Epidermal melanocyte (primary cell): ENCODE measurements at regions not wholly inside any gene's neighbourhood (a gene's known extent, or its start where the extent isn't known, plus 50 kb on each side); places are given as distances from the start of the nearest gene placed in this dataset.

Source experiments
- DNase-seq: peaks from one replicate; pipeline ENCODE4 v3.0.0; 2011; ENCODE audit warnings: low spot score; ENCODE audit not compliant: insufficient read length

DNA sequence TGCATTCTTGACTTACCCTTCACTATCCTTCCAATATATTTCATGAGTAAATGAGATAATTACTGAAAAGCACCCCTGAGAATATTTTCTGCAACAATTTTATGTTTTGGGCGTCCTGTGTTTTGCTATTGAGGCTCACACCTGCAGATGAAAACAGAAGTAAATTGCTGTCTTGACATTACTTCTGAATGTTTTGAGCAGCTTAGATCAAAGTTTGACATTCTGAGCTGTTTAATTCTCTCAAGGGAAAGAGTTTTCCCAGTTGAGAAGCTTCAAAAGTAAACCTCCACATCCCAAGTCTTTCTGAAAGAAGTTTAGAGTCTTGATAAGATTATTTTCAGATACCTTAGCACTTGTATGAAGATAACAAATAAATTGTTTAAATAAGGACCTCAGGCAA is 1667.2 kb upstream of the SLC10A2 start:
- DNase-seq: no peak

DNA sequence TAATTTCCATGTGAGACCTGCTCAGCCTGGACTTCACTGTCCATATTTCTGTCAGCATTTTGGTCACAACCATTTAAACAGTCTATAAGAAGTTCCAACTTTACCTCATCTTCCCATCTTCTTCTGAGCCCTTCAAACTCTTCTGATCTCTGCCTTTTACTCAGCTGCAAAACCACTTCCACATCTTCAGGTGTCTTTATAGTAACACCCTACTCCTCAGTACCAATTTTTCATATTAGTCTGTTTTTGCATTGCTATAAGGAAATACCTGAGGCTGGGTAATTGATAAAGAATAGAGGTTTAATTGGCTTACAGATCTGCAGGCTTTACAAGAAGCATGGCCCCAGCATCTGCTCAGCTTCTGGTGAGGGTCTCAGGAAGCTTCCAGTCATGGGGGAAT is 1648.9 kb upstream of the SLC10A2 start:
- DNase-seq: no peak

DNA sequence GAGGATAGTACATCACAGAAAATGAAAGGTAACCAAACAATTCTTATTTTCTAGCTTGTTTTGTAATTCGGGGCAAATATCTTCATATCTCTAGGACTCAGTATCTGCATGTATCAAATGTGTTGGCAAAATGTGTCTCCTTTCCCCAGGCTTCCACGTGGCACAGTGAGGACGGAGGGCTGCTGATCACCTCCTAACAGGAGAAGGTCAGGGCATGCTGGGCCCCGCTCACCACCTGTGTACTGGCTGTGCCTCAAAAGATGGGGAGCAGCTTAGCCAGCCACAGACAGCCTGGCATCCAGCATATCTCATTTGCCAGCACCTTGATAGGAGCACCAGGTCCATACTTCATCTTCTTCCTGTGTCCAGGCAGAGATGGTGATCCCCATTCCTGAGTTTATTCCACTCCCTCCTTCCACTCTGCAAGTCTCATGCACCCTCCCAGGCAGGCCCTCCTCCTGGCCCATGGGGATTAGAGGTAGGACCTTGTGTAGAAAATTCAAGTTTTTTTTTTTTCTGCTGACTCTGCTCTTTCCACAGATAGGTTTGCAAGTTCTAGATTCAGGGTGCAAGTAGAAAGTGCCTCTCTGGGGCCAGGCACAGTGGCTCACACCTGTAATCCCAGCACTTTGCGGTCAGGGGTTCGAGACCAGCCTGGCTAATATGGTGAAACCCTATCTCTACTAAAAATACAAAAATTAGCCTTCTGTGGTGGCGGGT is 1639.0 kb upstream of the SLC10A2 start:
- DNase-seq: no peak

DNA sequence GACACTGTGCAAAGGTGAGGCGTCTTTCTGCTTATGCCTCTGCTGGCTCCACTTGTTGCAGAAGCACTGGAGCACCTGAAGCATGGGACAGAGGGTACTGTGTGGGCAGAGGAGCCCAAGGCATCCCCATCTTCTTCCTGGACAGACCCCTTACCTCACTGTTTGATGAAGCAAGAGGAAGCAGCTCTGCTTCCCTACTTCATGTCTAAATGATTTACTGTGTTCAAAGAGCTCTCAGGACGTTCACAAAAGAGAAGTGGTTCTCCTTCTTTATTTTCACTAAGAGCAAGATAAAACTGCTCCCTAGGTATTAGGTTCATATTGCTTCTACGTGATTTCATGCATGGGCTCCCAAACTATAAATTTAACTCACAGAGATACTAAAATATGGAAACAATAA is 1635.4 kb upstream of the SLC10A2 start:
- no peak for DNase-seq

DNA sequence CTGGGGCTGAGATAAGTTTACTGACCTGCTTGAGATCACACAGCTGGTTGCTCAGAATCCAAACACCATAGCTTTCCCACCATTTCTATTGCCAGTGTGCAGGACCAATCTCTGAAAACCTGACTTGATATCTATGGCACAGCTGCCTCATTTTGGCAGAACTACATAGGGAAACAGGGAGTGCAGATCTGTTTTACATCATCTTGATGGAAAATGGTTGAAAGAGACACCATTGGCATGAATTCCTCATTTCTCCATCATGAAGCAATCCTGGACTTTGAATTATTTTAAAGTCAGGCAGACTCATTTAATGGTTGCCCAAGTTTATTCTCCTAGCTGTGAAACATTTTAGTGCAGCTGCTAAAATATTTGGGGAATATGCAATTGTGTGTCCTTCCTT is 1628.2 kb upstream of the SLC10A2 start:
- no peak for DNase-seq

DNA sequence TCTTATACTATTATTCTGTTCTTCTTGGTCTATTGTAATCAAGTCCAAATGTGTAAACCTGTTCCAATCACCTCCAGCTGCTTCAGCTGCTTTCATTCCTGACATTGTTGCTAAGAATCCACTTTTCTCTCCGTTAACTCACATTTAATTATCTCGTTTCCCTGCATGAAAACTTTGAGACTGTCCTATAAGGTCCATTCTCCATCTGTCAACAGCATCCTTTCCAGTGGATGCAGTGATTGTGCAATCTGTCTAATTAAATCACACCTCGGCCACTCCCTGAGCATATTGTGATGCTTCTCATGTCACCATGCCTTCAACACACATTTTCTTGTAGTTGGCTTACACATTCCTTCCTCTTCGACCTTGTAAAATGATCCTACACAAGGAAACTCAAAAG is 1626.9 kb upstream of the SLC10A2 start:
- no peak for DNase-seq

DNA sequence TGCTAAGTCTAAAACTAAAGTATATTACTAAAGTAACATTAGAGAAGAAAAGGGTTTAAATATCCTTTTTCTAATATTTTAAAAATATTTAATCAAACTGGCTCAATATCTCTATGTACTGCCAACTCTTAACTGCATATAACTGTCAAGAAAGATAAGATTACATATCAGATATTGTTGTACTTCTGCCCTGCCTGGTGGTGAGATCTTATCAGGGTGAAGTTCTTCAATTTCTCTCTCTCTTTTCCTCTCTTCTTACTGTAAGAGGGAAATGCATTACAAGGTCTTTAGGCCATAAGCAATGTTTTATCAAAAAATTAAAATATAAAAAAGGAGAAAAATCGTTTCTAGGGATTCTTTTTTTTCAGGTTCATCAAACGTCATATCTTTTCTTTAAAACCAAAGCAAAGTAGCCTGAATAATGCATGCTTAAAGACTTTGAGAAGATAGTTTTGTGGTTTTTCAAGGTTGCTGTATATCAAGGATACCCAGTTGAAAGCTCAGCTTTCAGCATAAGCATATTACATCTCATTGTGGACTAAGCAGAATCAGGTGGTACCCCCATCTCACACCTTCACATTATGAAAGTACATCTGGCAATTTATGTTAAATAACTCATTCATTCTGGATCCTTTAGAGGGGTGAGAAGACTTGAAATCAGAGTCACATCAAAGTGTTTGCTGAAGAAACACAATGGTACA is 1625.7 kb upstream of the SLC10A2 start:
- DNase-seq: no peak

DNA sequence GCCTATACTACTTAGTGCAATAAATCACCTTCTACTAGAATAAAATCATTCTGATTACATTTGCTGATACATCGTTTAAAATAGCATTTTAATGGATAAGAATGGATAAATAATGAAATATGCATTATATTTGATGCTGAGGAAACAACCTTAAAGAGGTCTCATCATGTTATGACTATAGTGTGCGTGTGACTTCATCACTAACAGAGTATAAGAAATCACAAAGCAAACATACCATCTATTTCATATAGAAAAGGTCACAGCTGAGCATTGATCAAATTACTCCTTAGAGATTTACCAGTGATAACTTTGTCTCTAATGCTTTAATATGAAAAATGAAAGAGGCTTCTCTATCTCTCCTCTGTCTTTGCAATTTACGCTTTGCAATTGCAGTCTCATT is 1620.3 kb upstream of the SLC10A2 start:
- no peak for DNase-seq

DNA sequence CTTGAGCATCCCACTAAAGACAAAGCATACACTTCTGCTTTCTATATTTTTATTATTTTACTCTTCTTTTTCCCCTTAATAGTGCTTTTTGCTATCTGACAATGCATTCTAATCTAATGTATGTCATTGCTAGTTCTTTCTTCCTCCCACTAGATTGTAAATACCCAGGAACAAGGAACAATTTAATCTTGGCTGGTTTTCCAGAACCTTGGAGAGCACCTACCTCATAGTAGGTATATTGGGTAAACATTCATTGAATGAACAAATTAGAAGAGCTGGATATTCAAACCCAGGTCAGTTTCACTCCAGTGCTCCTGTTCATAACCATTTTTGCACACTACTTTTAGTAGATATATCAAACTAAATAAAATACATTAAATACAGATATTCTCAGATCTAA is 1617.6 kb upstream of the SLC10A2 start:
- no peak for DNase-seq

DNA sequence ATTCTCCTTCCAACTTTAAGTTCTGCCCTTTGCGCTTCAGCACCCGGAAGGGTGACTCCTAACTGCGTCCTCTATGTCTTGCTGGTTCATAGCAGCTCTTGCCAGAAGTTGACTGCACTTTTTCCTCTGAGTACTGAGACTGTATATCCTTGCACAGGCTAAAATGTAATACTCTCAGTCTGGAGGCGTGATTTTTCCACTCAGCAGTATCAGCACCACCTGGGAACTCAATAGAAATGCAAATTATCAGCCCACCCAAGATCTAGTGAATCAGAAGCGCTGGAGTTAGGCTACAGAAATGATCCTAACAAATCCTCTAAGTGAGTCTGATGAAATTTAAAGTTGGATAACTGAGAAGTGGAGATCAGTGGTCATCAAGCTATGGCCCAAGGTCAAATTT is 1611.9 kb upstream of the SLC10A2 start:
- DNase-seq: no peak

DNA sequence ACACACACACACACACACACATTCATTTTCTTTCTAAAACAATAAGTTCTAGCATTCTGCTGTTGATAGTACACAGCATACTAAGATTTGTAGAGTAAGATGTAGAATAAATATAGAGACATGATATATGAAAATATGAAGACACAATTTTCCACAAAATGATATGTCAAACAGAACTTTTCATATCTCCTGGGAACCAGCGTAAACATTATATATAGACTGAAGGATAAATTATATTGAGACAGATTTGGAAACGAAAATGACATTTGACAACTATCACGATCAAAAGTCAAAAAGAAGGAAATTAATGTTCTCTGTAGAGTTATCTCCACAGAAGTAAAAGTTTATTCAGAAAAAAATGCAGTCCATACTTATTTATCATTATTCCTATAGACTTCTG is 1605.7 kb upstream of the SLC10A2 start:
- DNase-seq: no peak

DNA sequence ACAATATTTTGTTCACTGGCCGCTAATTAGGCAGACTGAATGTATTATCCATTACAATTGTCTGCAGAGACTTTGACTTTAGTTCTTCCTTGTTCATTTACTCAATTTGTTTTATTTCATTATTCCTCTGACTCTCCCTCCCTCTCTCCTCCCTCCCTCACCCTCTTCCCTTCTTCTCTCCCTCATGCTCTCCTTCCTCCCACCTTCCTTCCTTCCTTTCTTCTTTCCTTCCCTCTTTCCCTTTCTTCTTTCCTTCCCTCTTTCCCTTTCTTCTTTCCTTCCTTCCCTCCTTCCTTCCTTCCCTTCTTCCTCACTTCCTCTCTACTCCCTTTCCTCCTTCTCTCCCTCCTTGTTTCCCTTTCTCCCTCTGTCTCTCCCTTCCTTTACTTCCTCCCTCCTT is 1591.0 kb upstream of the SLC10A2 start:
- no peak for DNase-seq

DNA sequence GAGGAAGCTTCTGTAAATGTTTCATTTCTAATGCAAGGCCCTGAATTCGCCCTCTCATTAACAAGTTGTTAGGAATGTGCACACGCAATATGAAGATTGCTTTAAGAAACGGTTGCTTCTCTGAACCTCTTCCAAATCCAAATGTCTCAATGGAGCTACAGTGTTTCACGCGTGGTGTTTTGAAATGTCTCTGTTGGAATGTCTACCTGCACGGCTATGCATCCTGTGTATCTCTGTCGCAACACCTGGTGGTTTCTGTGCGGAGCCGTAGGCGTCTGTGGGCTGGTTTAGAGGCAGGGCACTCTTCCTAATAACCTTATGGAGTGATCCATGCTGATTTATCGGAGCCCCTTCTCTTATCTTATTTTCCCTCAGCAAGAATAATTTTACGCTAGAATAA is 1584.2 kb upstream of the SLC10A2 start:
- no peak for DNase-seq

DNA sequence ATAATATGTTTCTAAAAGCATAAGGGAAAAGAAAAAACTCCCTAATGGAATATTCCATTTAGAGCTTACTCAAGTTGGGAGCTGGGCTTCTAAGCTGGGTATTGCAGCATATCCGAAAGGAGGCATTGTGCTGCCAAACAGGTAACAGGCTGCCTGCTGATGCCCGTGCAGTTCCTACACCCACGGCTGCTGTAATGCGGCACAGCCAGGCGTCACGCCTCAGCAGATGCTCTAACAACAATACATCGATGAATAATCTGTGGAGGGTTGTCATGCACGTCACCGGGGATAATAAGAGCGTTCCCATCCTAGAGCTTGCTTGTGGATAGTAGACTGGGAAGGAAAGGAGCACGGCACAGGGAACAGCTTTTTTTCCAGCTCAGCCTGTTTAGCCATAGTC is 1582.1 kb upstream of the SLC10A2 start:
- no peak for DNase-seq

DNA sequence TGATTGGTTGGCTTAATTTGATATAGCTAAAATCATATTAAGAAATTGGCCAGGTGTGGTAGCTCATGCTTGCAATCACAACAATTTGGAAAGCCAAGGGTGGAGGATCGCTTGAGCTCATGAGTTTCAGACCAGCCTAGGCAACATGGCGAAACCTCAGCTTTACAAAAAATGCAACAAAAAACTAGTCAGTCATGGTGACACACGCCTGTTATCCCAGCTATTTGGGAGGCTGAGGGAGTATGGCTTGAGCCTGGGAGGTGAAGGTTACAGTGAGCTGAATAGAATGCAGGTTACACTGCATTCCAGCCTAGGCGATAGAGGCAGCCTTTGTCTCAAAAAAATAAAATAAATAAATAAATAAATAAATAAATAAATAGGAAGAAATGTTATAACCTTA is 1579.6 kb upstream of the SLC10A2 start:
- DNase-seq: no peak

DNA sequence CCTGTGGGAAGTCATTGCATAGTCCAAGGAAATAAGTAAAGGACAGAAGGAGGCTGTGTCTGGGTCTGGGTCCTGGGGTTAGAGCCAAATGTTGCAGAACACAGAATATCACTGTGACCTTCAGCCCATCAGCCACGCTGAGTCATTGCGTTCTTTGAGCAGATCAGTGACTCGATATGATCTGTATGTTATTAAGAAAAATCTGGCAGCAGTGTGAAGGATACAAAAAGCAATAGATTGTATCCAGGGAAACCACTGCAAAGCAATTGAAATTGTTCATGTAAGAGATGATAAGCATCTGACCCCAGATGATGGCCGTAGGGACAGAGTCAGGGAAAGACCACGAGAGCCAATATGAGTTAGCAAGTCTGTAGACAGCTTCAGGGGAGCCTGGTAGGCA is 1575.1 kb upstream of the SLC10A2 start:
- no peak for DNase-seq

DNA sequence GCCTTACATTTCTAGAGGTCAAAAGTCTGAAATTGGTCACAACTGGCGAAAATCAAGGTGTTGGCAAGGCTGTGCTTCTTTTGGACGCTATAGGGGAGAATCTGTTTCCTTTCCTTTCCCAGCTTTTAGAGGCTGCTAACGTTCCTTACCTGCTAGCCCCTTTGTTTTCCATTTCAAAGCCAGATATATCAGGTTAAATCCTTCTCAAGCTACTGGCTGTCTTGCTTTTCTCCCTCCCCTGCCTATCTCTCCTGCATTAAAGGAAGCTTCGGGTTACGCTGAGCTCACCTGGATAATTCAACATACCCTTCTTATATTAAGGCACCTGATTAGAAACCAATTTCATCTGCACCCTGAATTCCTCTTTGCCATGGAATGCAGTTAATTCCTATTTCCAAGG is 1569.7 kb upstream of the SLC10A2 start:
- DNase-seq: no peak

DNA sequence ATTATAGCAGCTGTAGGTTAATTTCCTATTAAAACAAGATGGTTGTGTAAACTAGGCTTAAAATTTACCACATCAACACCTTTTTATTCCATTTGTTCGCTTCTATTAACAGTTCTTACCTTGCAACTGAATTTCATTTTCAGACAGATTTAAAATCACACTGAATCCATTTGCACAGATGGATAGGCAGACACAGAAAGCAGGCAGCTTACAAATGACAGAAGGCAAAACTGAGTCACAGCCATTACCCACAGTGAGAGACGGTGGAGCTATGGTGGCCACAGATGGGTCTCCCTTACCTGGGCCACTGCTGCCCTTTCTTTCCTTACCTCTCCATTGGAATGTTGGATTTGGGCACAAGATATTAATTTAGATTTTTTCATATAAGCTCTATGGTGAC is 1567.8 kb upstream of the SLC10A2 start:
- DNase-seq: no peak

DNA sequence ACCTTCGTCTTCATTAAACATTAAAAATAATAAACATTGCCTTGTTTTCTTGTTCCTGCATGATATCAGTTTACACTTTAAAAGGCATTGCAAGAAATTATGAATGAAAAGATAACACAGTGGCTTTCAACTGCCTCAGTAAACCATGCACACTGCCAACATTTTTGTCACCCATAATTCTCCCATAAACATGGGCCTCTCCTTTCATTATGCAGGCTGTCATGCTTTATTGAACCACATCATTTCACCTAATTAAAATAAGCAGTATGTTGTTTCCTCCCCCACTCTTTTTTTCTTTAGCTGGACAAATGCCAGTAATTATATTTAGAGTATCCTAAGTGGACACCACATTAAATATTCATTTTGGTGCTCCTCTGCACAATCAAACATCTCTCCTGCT is 1566.5 kb upstream of the SLC10A2 start:
- DNase-seq: no peak

DNA sequence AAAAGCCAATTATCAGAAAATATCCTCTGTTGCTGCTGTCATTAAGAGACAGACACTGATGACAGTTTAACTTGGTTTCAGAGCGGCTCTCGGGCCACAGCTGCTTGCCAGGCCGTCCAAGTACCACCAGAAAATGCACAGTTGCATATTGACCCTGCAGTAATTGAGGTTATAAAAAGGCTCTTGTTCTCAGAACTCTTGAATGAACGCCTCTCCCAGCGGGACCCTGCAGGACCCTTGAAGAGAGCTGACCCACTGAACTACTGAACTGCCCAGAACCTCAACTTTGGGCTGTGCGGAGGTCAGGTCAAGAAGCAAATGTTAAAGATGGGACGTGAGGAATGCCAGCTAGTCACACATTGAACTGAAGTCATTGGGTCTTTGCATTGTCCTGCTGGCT is 1559.0 kb upstream of the SLC10A2 start:
- DNase-seq: no peak

DNA sequence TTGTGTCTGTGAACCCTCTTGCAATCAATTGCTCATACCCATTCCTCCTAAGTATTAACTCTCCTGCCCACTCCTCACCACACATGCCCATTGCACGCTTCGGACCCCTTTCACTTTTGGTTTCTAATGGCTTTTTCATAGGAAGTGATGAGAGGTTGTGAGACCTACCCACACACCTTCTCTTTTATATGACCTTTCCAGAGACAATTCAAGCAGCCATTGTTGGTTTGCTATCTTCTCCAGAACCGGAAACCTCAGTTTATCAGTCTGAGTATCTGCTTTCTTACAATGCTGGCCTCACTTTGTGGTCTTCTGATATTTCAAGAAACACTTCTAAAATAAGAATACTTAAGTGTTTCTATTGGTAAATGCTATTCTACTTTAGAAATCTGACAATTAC is 1550.8 kb upstream of the SLC10A2 start:
- no peak for DNase-seq

DNA sequence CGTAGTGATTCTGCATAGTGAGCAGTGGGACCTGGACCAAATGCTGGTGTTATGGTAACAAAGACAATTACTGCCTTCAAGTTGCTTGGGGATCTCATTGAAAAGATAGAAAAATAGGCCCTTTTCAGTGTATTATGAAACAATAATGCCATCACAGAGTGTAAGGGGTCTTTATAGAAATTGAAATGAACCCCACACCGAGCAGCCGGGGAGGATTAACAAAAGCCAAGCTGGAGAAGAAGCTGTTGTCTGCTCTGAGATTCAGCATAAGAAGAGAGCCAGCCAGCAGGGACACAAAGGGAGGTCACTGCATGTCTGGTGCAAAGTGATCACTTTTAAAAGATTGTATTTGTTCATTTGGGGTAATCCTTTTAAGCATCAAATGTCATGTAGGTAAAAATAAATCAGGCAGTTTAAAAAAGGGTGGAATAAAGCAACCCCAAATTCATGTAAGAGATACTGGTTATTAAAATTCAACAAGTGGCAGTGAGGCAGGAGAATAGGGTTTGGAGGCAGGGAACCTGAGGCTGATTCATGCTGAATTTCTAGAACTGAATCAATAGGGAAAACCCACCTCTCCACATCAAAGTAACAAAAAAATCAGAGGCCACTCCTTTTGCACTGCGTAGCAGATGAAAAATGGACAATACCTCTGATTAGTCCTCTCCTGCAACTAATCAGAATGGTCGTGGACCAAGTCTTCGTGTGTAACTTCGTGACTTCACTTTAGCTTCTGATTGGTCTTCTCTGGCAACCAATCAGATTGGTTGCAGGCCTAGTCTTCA is 1548.3 kb upstream of the SLC10A2 start:
- DNase-seq: no peak

DNA sequence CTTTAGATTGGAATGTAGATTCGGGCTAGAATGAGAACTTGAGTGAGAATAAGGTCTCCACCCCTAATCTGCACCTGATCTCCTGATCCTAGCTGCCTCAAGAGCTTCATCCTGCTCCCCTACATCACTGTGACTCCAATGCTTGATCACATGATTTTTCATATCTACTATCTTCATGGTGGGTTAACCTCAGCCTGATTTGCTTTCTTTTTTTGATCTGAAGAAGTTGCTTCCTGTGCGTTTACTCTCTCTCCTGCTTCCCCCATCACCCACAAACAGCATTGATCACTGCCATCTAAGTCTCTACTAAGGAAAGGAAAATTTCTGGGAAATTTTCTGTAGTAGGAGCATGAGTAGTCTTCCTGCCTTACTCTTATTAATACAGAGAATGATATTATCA is 1542.1 kb upstream of the SLC10A2 start:
- DNase-seq: no peak
